H1 (cell line): ENCODE measurements at regions not wholly inside any gene's neighbourhood (a gene's known extent, or its start where the extent isn't known, plus 50 kb on each side); places are given as distances from the start of the nearest gene placed in this dataset.

Experiments used
- CTCF ChIA-PET: fragments of 300-600 bp; sonication (Branson Sonifier 250); formaldehyde crosslinking; loops from one replicate; lab custom pipeline; 2021; ENCODE audit not compliant: partially characterized antibody; lab: Charles Lee
- POLR2A ChIA-PET: fragments of 300-600 bp; sonication (Branson Sonifier 250); formaldehyde crosslinking; loops from one replicate; lab custom pipeline; 2021; ENCODE audit warnings: inconsistent platforms; ENCODE audit not compliant: partially characterized antibody; lab: Charles Lee
- DNase-seq, 2 experiments: peaks; one replicate each; pipeline versions ENCODE4 v3.0.0 to v3.0.0-alpha.2; 2010 to 2022; ENCODE audit warnings: low spot score in 2 of 2, low read depth in 1 of 2, mixed read lengths in 1 of 2
- FAIRE-seq: peaks from 2 replicates; lab custom pipeline; 2011; peaks lifted over from hg19 to GRCh38; lab: Jason Lieb, UNC
- H2AFZ ChIP-seq: 2 replicates; pipeline ENCODE4 v1.8.1; 2012; ENCODE audit warnings: low read length, inconsistent platforms
- H2AK5ac ChIP-seq: 2 replicates; pipeline ENCODE4 v1.6.1; 2013; ENCODE audit warnings: low read depth, low read length
- H2BK120ac ChIP-seq: replicated peaks from 2 replicates; pipeline ENCODE3; 2013; ENCODE audit warnings: low read depth, low read length, inconsistent platforms
- H2BK12ac ChIP-seq: 2 replicates; pipeline ENCODE4 v1.6.1; 2013; ENCODE audit warnings: low read depth, low read length
- H2BK15ac ChIP-seq: 2 replicates; pipeline ENCODE4 v1.6.1; 2013; ENCODE audit warnings: low read length
- H2BK20ac ChIP-seq: 2 replicates; pipeline ENCODE4 v1.6.1; 2013; ENCODE audit warnings: low read length
- H2BK5ac ChIP-seq: 2 replicates; pipeline ENCODE4 v1.6.1; 2013; ENCODE audit warnings: low read depth, low read length
- H3K14ac ChIP-seq: 2 replicates; pipeline ENCODE4 v1.6.1; 2013; ENCODE audit warnings: inconsistent platforms; ENCODE audit not compliant: insufficient read length
- H3K18ac ChIP-seq: 2 replicates; pipeline ENCODE4 v1.6.1; 2013; ENCODE audit warnings: low read length; ENCODE audit errors: extremely low read depth
- H3K23ac ChIP-seq: 2 replicates; pipeline ENCODE4 v1.6.1; 2013; ENCODE audit warnings: inconsistent platforms; ENCODE audit not compliant: insufficient read length
- H3K23me2 ChIP-seq: 2 replicates; pipeline ENCODE4 v1.6.1; 2013; ENCODE audit warnings: low read depth, low read length
- H3K27ac ChIP-seq: 2 replicates; pipeline ENCODE4 v1.6.1; 2011; ENCODE audit warnings: low read depth, low read length, inconsistent platforms
- H3K27me3 ChIP-seq, 4 experiments: replicated peaks in 1 of 4; 1 replicate in 1 of 4; 2 replicates in 3 of 4; pipeline versions ENCODE4 v1.6.1 to v1.8.1; 2011 to 2013; ENCODE audit warnings: low read length in 3 of 4, mild to moderate bottlenecking in 3 of 4, inconsistent platforms in 2 of 4, mixed read lengths in 2 of 4, moderate library complexity in 1 of 4; ENCODE audit not compliant: control insufficient read depth in 3 of 4, insufficient read depth in 3 of 4; ENCODE audit errors: extremely low read depth in 1 of 4
- H3K36me3 ChIP-seq, 4 experiments: 2 replicates each; pipeline versions ENCODE4 v1.6.1 to v1.8.1; 2011 to 2013; ENCODE audit warnings: mild to moderate bottlenecking in 4 of 4, low read length in 3 of 4, moderate library complexity in 2 of 4, control low read depth in 1 of 4, inconsistent platforms in 1 of 4; ENCODE audit not compliant: insufficient read depth in 4 of 4, control insufficient read depth in 2 of 4
- H3K4ac ChIP-seq: replicated peaks from 2 replicates; pipeline ENCODE3; 2013; ENCODE audit warnings: low read length, low read depth, mixed read lengths, inconsistent platforms; ENCODE audit not compliant: insufficient read length
- H3K4me1 ChIP-seq, 4 experiments: replicated peaks in 1 of 4; 1 replicate in 1 of 4; 2 replicates in 3 of 4; pipeline versions ENCODE4 v1.6.1 to v1.8.1; 2011 to 2013; ENCODE audit warnings: low read length in 3 of 4, inconsistent platforms in 2 of 4, mixed read lengths in 1 of 4; ENCODE audit not compliant: insufficient read depth in 4 of 4, control insufficient read depth in 3 of 4
- H3K4me2 ChIP-seq, 2 experiments: 2 replicates each; pipeline versions ENCODE4 v1.6.1 to v1.8.1; 2011 to 2013; ENCODE audit warnings: low read depth in 2 of 2, low read length in 2 of 2, control low read depth in 1 of 2, inconsistent platforms in 1 of 2, mild to moderate bottlenecking in 1 of 2; ENCODE audit not compliant: insufficient read depth in 1 of 2
- H3K4me3 ChIP-seq, 4 experiments: fragments of 200-600, 300-600 bp in 1 of 4; sonication (generic), shearing (Covaris generic), sonication (Bioruptor Twin) in 1 of 4; 2 replicates each; pipeline versions ENCODE4 v1.5.1 to v1.8.1; 2011 to 2016; ENCODE audit warnings: low read length in 4 of 4, low read depth in 3 of 4, control low read depth in 2 of 4, inconsistent platforms in 2 of 4, mild to moderate bottlenecking in 2 of 4, mixed read lengths in 1 of 4, moderate library complexity in 1 of 4; ENCODE audit not compliant: insufficient read depth in 2 of 4; ENCODE audit errors: extremely low read depth in 1 of 4
- H3K56ac ChIP-seq: replicated peaks from 2 replicates; pipeline ENCODE3; 2013; ENCODE audit warnings: low read depth, mild to moderate bottlenecking, mixed read lengths, low read length, inconsistent platforms; ENCODE audit not compliant: insufficient read length
- H3K79me1 ChIP-seq: 2 replicates; pipeline ENCODE4 v1.6.1; 2013; ENCODE audit warnings: low read depth, low read length, control low read depth
- H3K79me2 ChIP-seq, 2 experiments: 2 replicates each; pipeline versions ENCODE4 v1.6.1 to v1.8.1; 2012 to 2013; ENCODE audit warnings: low read length in 2 of 2, mild to moderate bottlenecking in 2 of 2, inconsistent platforms in 1 of 2; ENCODE audit not compliant: insufficient read depth in 2 of 2, control insufficient read depth in 1 of 2
- H3K9ac ChIP-seq, 4 experiments: replicated peaks in 1 of 4; 1 replicate in 1 of 4; 2 replicates in 3 of 4; pipeline versions ENCODE4 v1.6.1 to v1.8.1; 2011 to 2013; ENCODE audit warnings: low read depth in 3 of 4, low read length in 3 of 4, control low read depth in 2 of 4, mild to moderate bottlenecking in 2 of 4, moderate library complexity in 2 of 4, inconsistent platforms in 1 of 4; ENCODE audit errors: extremely low read depth in 1 of 4
- H3K9me3 ChIP-seq, 2 experiments: 2 replicates each; pipeline versions ENCODE4 v1.6.1 to v1.8.1; 2012 to 2013; ENCODE audit warnings: mild to moderate bottlenecking in 2 of 2, moderate library complexity in 2 of 2, control low read depth in 1 of 2, inconsistent platforms in 1 of 2, low read depth in 1 of 2, low read length in 1 of 2, mixed read lengths in 1 of 2; ENCODE audit not compliant: insufficient read depth in 2 of 2
- H4K20me1 ChIP-seq, 2 experiments: replicated peaks in 1 of 2; 2 replicates each; pipeline versions ENCODE3 to v1.8.1; 2011 to 2013; ENCODE audit warnings: inconsistent platforms in 2 of 2, low read length in 2 of 2, mild to moderate bottlenecking in 1 of 2; ENCODE audit not compliant: insufficient read depth in 2 of 2, control insufficient read depth in 1 of 2
- H4K5ac ChIP-seq: 2 replicates; pipeline ENCODE4 v1.6.1; 2013; ENCODE audit warnings: low read length, low read depth, mixed read lengths, inconsistent platforms; ENCODE audit not compliant: insufficient read length
- H4K8ac ChIP-seq: 2 replicates; pipeline ENCODE4 v1.8.0; 2013; ENCODE audit warnings: mild to moderate bottlenecking, moderate library complexity, low read length, inconsistent platforms; ENCODE audit not compliant: insufficient read depth; ENCODE audit errors: extremely low read depth
- H4K91ac ChIP-seq: replicated peaks from 2 replicates; pipeline ENCODE3; 2013; ENCODE audit warnings: low read length, mixed read lengths, inconsistent platforms; ENCODE audit not compliant: insufficient read length
- ASH2L ChIP-seq: fragments of 200-600, 300-600 bp; sonication (generic); IDR thresholded peaks from one replicate; pipeline ENCODE4 v1.7.1; 2017; ENCODE audit warnings: low read length
- BACH1 ChIP-seq: IDR thresholded peaks from 2 replicates; pipeline ENCODE4 v1.6.1; 2012; ENCODE audit warnings: low read length, improper control_type of control experiment
- E2F6 ChIP-seq: IDR thresholded peaks from 2 replicates; pipeline ENCODE4 v1.6.1; 2012; ENCODE audit warnings: inconsistent platforms
- EGR1 ChIP-seq: IDR thresholded peaks from 2 replicates; pipeline ENCODE4 v1.6.1; 2011; ENCODE audit warnings: low read depth, low read length, borderline replicate concordance
- EZH2 ChIP-seq: fragments of 200-600 bp; sonication (generic); IDR thresholded peaks from 2 replicates; pipeline ENCODE4 v1.7.1; 2012; ENCODE audit warnings: low read depth, mild to moderate bottlenecking, moderate library complexity, low read length, inconsistent platforms; ENCODE audit not compliant: severe bottlenecking
- GTF2F1 ChIP-seq: IDR thresholded peaks from 2 replicates; pipeline ENCODE4 v1.6.1; 2012; ENCODE audit warnings: low read depth, low read length, improper control_type of control experiment, borderline replicate concordance
- HDAC2 ChIP-seq, 2 experiments: fragments of 300-600 bp in 1 of 2; sonication (generic) in 1 of 2; IDR thresholded peaks; 2 replicates each; pipeline ENCODE4 v1.6.1; 2011 to 2012; ENCODE audit warnings: low read depth in 2 of 2, low read length in 2 of 2, mild to moderate bottlenecking in 2 of 2, moderate library complexity in 2 of 2, borderline replicate concordance in 1 of 2, inconsistent platforms in 1 of 2
- JUN ChIP-seq: IDR thresholded peaks from 2 replicates; pipeline ENCODE4 v1.6.1; 2011; ENCODE audit warnings: low read depth, mild to moderate bottlenecking, improper control_type of control experiment, low read length
- NRF1 ChIP-seq: IDR thresholded peaks from 2 replicates; pipeline ENCODE4 v1.6.1; 2011; ENCODE audit warnings: mild to moderate bottlenecking, low read depth, low read length, improper control_type of control experiment
- POU5F1 ChIP-seq: IDR thresholded peaks from 2 replicates; pipeline ENCODE4 v1.6.1; 2011; ENCODE audit warnings: low read depth, mild to moderate bottlenecking, low read length, moderate library complexity
- SIRT6 ChIP-seq: IDR thresholded peaks from one replicate; pipeline ENCODE4 v1.7.1; 2012; ENCODE audit warnings: low read length, inconsistent platforms
- SP1 ChIP-seq: IDR thresholded peaks from 2 replicates; pipeline ENCODE4 v1.6.1; 2011; ENCODE audit warnings: low read depth, low read length
- SP2 ChIP-seq: IDR thresholded peaks from 2 replicates; pipeline ENCODE4 v1.6.1; 2012; ENCODE audit warnings: mild to moderate bottlenecking, low read length, inconsistent platforms
- TEAD4 ChIP-seq: IDR thresholded peaks from 2 replicates; pipeline ENCODE4 v1.6.1; 2012; ENCODE audit warnings: low read depth, low read length, inconsistent platforms, mixed read lengths
- ZNF274 ChIP-seq: IDR thresholded peaks from 2 replicates; pipeline ENCODE4 v1.7.0; 2012; ENCODE audit warnings: low read length, borderline replicate concordance; ENCODE audit errors: extremely low read depth
- whole genome bisulfite sequencing, 2 experiments: shearing (Covaris generic) in 1 of 2; methylation state at CpG; one replicate each; pipeline versions ENCODE4 v1.1.6 to v1.1.7; 2013 to 2015; ENCODE audit warnings: low lambda C conversion rate in 2 of 2, mixed read lengths in 2 of 2, inconsistent platforms in 1 of 2, low coverage in 1 of 2, missing lambda C conversion rate in 1 of 2; ENCODE audit not compliant: insufficient replicate concordance in 2 of 2, insufficient coverage in 1 of 2, insufficient read length in 1 of 2; ENCODE audit errors: extremely low coverage in 1 of 2, missing lambda C conversion rate in 1 of 2; 5-methylcytosine and 5-hydroxymethylcytosine counted together

- Histone ChIP-seq H4K5ac (no peak overlapping the region), H3K4me1 (peaks cover 0 to 4% (median 3%) of the 10 kb centered on the region in 4 experiments; a peak in 3 of 7 replicates), H3K14ac (no peak overlapping the region), H3K23ac (no peak overlapping the region), H2BK15ac (no peak overlapping the region), H3K9me3 (no peaks in the 10 kb centered on the region), H3K23me2 (no peaks in the 10 kb centered on the region), H2BK120ac (no peak overlapping the region), H3K79me2 (no peaks in the 10 kb centered on the region), H3K79me1 (no peaks in the 10 kb centered on the region), H3K36me3 (no peaks in the 10 kb centered on the region), H4K8ac (no peak overlapping the region), H4K20me1 (no peaks in the 10 kb centered on the region), H2BK12ac (no peak overlapping the region), H3K18ac (no peak overlapping the region), H3K9ac (no peak overlapping the region), H3K27me3 (no peaks in the 10 kb centered on the region), H2AFZ (no peak overlapping the region), H2AK5ac (no peak overlapping the region), H3K4me2 (no peak overlapping the region), H2BK5ac (no peak overlapping the region), H3K4ac (no peak overlapping the region), H3K4me3 (no peak overlapping the region), H3K27ac (no peak overlapping the region), H4K91ac (no peak overlapping the region), H3K56ac (no peak overlapping the region), H2BK20ac (no peak overlapping the region)
- ChIA-PET POLR2A (no interaction called here), CTCF (interaction anchor here (0.6 to 1.4 kb wide), 4 partner anchors 45 to 170 kb away, joined by 3 read pairs; no protein-coding TSS in a partner anchor)
- TF ChIP-seq TEAD4 (no peak), E2F6 (no peak), ASH2L (no peak), JUN (no peak), SIRT6 (no peak), EZH2 (no peak), GTF2F1 (no peak), BACH1 (no peak), HDAC2 (IDR thresholded peaks at IDR 0.05; ENCODE audit: borderline replicate concordance in 1 of 2, low read depth in 2 of 2, low read length in 2 of 2) (no peak), SP2 (no peak), SP1 (no peak), POU5F1 (no peak), EGR1 (no peak), NRF1 (no peak), ZNF274 (no peak)
- DNase-seq (no peak), FAIRE-seq (no peak)
- WGBS, 2 experiments: 72% methylated on average over 5 of the region's 5 CpGs; no CpG with 5 or more reads in 1 of the 2 experiments
Measured at GRCh38 chr11:15497366-15497765, 382.6 kb downstream of the INSC start.
